IMR-90 (cell line): ENCODE measurements at regions not wholly inside any gene's neighbourhood (a gene's known extent, or its start where the extent isn't known, plus 50 kb on each side); places are given as distances from the start of the nearest gene placed in this dataset.

Experiments
- ATAC-seq: fragments of 200-7000 bp; cut with Tn5 transposase; 2 replicates; pipeline ENCODE4 v1.9.1; 2020; ENCODE audit warnings: low read depth, mild to moderate bottlenecking, moderate library complexity
- BruUV-seq: library from RNA; stranded (reverse); fragments of 400-500 nt; replicated peaks from 2 replicates; lab custom pipeline; 2021; lab: Mats Ljungman, UMichigan
- CTCF ChIA-PET: fragments of 300-600 bp; formaldehyde crosslinking; extraction: SDS; loops from one replicate; lab custom pipeline; 2021; ENCODE audit warnings: antibody characterized with exemption; lab: Yijun Ruan, JAX
- POLR2A ChIA-PET: fragments of 300-600 bp; sonication (Branson Sonifier 250); formaldehyde crosslinking; loops from one replicate; lab custom pipeline; 2022; ENCODE audit warnings: antibody characterized with exemption; ENCODE audit not compliant: unreplicated experiment; lab: Charles Lee
- DNase-seq: peaks from one replicate; pipeline ENCODE4 v3.0.0; 2013
- H2AFZ ChIP-seq: replicated peaks from 2 replicates; pipeline ENCODE3; 2013; ENCODE audit warnings: low read length, mild to moderate bottlenecking; ENCODE audit not compliant: poor library complexity
- H2AK5ac ChIP-seq: 2 replicates; pipeline ENCODE4 v1.6.1; 2013; ENCODE audit warnings: low read depth, low read length, inconsistent platforms
- H2AK9ac ChIP-seq: replicated peaks from 2 replicates; pipeline ENCODE3; 2013; ENCODE audit warnings: mild to moderate bottlenecking, low read depth, low read length, moderate library complexity; ENCODE audit not compliant: poor library complexity
- H2BK120ac ChIP-seq: 2 replicates; pipeline ENCODE4 v1.6.1; 2013; ENCODE audit warnings: low read depth, low read length, inconsistent platforms
- H2BK15ac ChIP-seq: 3 replicates; pipeline ENCODE4 v1.6.1; 2013; ENCODE audit warnings: low read depth, low read length, inconsistent platforms
- H2BK20ac ChIP-seq: 2 replicates; pipeline ENCODE4 v1.6.1; 2013; ENCODE audit warnings: low read depth, mild to moderate bottlenecking, inconsistent platforms, low read length, moderate library complexity
- H2BK5ac ChIP-seq: 2 replicates; pipeline ENCODE4 v1.6.1; 2013; ENCODE audit warnings: mild to moderate bottlenecking, low read depth, low read length, inconsistent platforms; ENCODE audit not compliant: poor library complexity, severe bottlenecking
- H3K14ac ChIP-seq: replicated peaks from 2 replicates; pipeline ENCODE4 v1.6.1; 2013; ENCODE audit warnings: low read depth, low read length, inconsistent platforms
- H3K18ac ChIP-seq: 2 replicates; pipeline ENCODE4 v1.6.1; 2013; ENCODE audit warnings: low read depth, low read length, control low read depth
- H3K23ac ChIP-seq: 2 replicates; pipeline ENCODE4 v1.6.1; 2013; ENCODE audit warnings: low read depth, low read length, inconsistent platforms
- H3K27ac ChIP-seq: 2 replicates; pipeline ENCODE4 v1.5.1; 2013; ENCODE audit warnings: mild to moderate bottlenecking, control low read depth, low read length; ENCODE audit not compliant: insufficient read depth
- H3K27me3 ChIP-seq: 2 replicates; pipeline ENCODE4 v1.6.1; 2013; ENCODE audit warnings: low read length; ENCODE audit not compliant: control insufficient read depth, insufficient read depth
- H3K36me3 ChIP-seq: 2 replicates; pipeline ENCODE4 v1.6.1; 2013; ENCODE audit warnings: low read length, mixed read lengths; ENCODE audit not compliant: control insufficient read depth, insufficient read depth
- H3K4ac ChIP-seq: 2 replicates; pipeline ENCODE4 v1.6.1; 2013; ENCODE audit warnings: low read depth, low read length, inconsistent platforms
- H3K4me1 ChIP-seq: 2 replicates; pipeline ENCODE4 v1.6.1; 2013; ENCODE audit warnings: low read length, mixed read lengths; ENCODE audit not compliant: control insufficient read depth, insufficient read depth
- H3K4me2 ChIP-seq: 2 replicates; pipeline ENCODE4 v1.6.1; 2013; ENCODE audit warnings: low read depth, mild to moderate bottlenecking, control low read depth, low read length, moderate library complexity
- H3K4me3 ChIP-seq: 2 replicates; pipeline ENCODE4 v1.5.1; 2013; ENCODE audit warnings: low read depth, mild to moderate bottlenecking, control low read depth, low read length, moderate library complexity; ENCODE audit not compliant: insufficient read depth
- H3K56ac ChIP-seq: 2 replicates; pipeline ENCODE4 v1.6.1; 2013; ENCODE audit warnings: low read length, inconsistent platforms; ENCODE audit not compliant: insufficient read depth; ENCODE audit errors: extremely low read depth
- H3K79me1 ChIP-seq, 2 experiments: 2 replicates each; pipeline ENCODE4 v1.6.1; 2013; ENCODE audit warnings: low read length in 2 of 2, inconsistent platforms in 1 of 2, low read depth in 1 of 2
- H3K9ac ChIP-seq: 2 replicates; pipeline ENCODE4 v1.6.1; 2013; ENCODE audit warnings: low read depth, low read length, control low read depth
- H3K9me1 ChIP-seq: 2 replicates; pipeline ENCODE4 v1.6.1; 2013; ENCODE audit warnings: low read length, inconsistent platforms; ENCODE audit not compliant: insufficient read depth
- H3K9me3 ChIP-seq: 2 replicates; pipeline ENCODE4 v1.6.1; 2013; ENCODE audit warnings: low read length; ENCODE audit not compliant: control insufficient read depth, insufficient read depth
- H4K20me1 ChIP-seq: 2 replicates; pipeline ENCODE4 v1.6.1; 2013; ENCODE audit warnings: low read length, inconsistent platforms; ENCODE audit not compliant: insufficient read depth
- H4K5ac ChIP-seq: 2 replicates; pipeline ENCODE4 v1.6.1; 2013; ENCODE audit warnings: mild to moderate bottlenecking, low read depth, low read length, control low read depth
- H4K8ac ChIP-seq, 2 experiments: 2 replicates each; pipeline ENCODE4 v1.6.1; 2013; ENCODE audit warnings: low read depth in 2 of 2, low read length in 2 of 2, control low read depth in 1 of 2, inconsistent platforms in 1 of 2
- H4K91ac ChIP-seq: 2 replicates; pipeline ENCODE4 v1.6.1; 2013; ENCODE audit warnings: low read depth, low read length, inconsistent platforms; ENCODE audit not compliant: insufficient read depth
- CHD1 ChIP-seq: IDR thresholded peaks from 2 replicates; pipeline ENCODE4 v1.6.1; 2012; ENCODE audit warnings: low read depth, low read length, improper control_type of control experiment
- CTCF ChIP-seq: conservative IDR thresholded peaks from 2 replicates; pipeline ENCODE4 v1.5.1; 2012; ENCODE audit warnings: mild to moderate bottlenecking, low read depth, low read length, improper control_type of control experiment
- ELK1 ChIP-seq: fragments of 150-350 bp; IDR thresholded peaks from 2 replicates; pipeline ENCODE4 v1.6.1; 2016; ENCODE audit warnings: low read depth, mild to moderate bottlenecking, low read length, moderate library complexity, borderline replicate concordance
- FOS ChIP-seq: fragments of 150-350 bp; IDR thresholded peaks from 2 replicates; pipeline ENCODE4 v1.6.1; 2016; ENCODE audit warnings: low read depth, low read length
- MAFK ChIP-seq: IDR thresholded peaks from 2 replicates; pipeline ENCODE4 v1.6.1; 2012; ENCODE audit warnings: low read depth, low read length, improper control_type of control experiment
- MAZ ChIP-seq: IDR thresholded peaks from 2 replicates; pipeline ENCODE4 v1.6.1; 2012; ENCODE audit warnings: low read depth, mild to moderate bottlenecking, low read length, improper control_type of control experiment, moderate library complexity, borderline replicate concordance
- MXI1 ChIP-seq: IDR thresholded peaks from 2 replicates; pipeline ENCODE4 v1.6.1; 2012; ENCODE audit warnings: low read depth, mild to moderate bottlenecking, low read length, moderate library complexity, borderline replicate concordance
- NFE2L2 ChIP-seq: fragments of 150-350 bp; IDR thresholded peaks from 2 replicates; pipeline ENCODE4 v1.6.1; 2016; ENCODE audit warnings: low read depth, mild to moderate bottlenecking, low read length
- POLR2A ChIP-seq: IDR thresholded peaks from 2 replicates; pipeline ENCODE4 v1.6.1; 2012; ENCODE audit warnings: mild to moderate bottlenecking, low read depth, low read length
- RAD21 ChIP-seq: IDR thresholded peaks from 2 replicates; pipeline ENCODE4 v1.6.1; 2012; ENCODE audit warnings: low read length, improper control_type of control experiment
- RFX5 ChIP-seq: IDR thresholded peaks from 2 replicates; pipeline ENCODE4 v1.8.0; 2012; ENCODE audit warnings: low read depth, mild to moderate bottlenecking, low read length, moderate library complexity
- SMC3 ChIP-seq: fragments of 150-350 bp; IDR thresholded peaks from 2 replicates; pipeline ENCODE4 v1.6.1; 2016; ENCODE audit warnings: low read depth, mild to moderate bottlenecking, antibody characterized with exemption, low read length, moderate library complexity
- USF2 ChIP-seq: fragments of 150-350 bp; IDR thresholded peaks from 2 replicates; pipeline ENCODE4 v1.6.1; 2017; ENCODE audit warnings: mild to moderate bottlenecking, antibody characterized with exemption, low read length, low read depth
- WGBS, 2 experiments: methylation state at CpG; one replicate each; pipeline versions ENCODE4 v1.1.5 to v1.1.7; 2013; ENCODE audit warnings: missing lambda C conversion rate in 2 of 2; ENCODE audit not compliant: insufficient read length in 1 of 2; ENCODE audit errors: extremely low coverage in 2 of 2; 5-methylcytosine and 5-hydroxymethylcytosine counted together
- dilution Hi-C: fragments of 300-500 bp; cut with HindIII; formaldehyde crosslinking; loops from one replicate; pipeline ENCODE4 v1.14.3; 2018; ENCODE audit warnings: low sequenced_read_pairs; ENCODE audit not compliant: unreplicated experiment
- in situ Hi-C: fragments of 300-500 bp; cut with MboI; formaldehyde crosslinking; loops from 3 replicates; pipeline ENCODE4 v1.14.3; 2019; ENCODE audit warnings: low sequenced_read_pairs, inconsistent platforms, mixed read lengths
- intact Hi-C: fragments of 100-400 bp; cut with micrococcal nuclease; formaldehyde crosslinking; loops from 2 replicates; pipeline ENCODE4 v1.10.0; 2022

- ATAC-seq = no peak
These were observed 95.2 kb downstream of the YTHDF1 start for GRCh38 chr20:63120808-63121090.

More at GRCh38 chr20:63120808-63121090, 95.2 kb downstream of the YTHDF1 start:
- Histone ChIP-seq H3K36me3 (no peaks in the 10 kb centered on the region), H3K79me1 (no peaks in the 10 kb centered on the region), H3K4me1 (no peaks in the 10 kb centered on the region), H3K18ac (no peak overlapping the region), H2BK20ac (no peak overlapping the region), H4K91ac (no peak overlapping the region), H3K27ac (no peak overlapping the region), H4K5ac (no peak overlapping the region), H3K4me3 (no peak overlapping the region), H3K27me3 (peaks cover 14% of the 10 kb centered on the region), H3K56ac (no peak overlapping the region), H2AFZ (no peak overlapping the region), H2BK15ac (no peak overlapping the region), H4K8ac (no peak overlapping the region), H2AK9ac (no peak overlapping the region), H3K9me1 (no peaks in the 10 kb centered on the region), H2AK5ac (no peak overlapping the region), H2BK120ac (no peak overlapping the region), H2BK5ac (no peak overlapping the region), H3K9ac (no peak overlapping the region), H4K20me1 (no peaks in the 10 kb centered on the region), H3K9me3 (peaks cover 3% of the 10 kb centered on the region; the same call in 1 of the 2 replicates), H3K4ac (no peak overlapping the region), H3K4me2 (no peak overlapping the region), H3K14ac (no peak overlapping the region), H3K23ac (no peak overlapping the region)
- ChIA-PET POLR2A (no interaction called here), CTCF (no interaction called here)
- dilution Hi-C loops (no loop called here), intact Hi-C loops (no loop called here), in situ Hi-C loops (no loop called here)
- BruUV-seq = no TSS peak
- no peak for DNase-seq
- TF ChIP-seq NFE2L2 (no peak), MAFK (no peak), RAD21 (no peak), ELK1 (no peak), MXI1 (no peak), CHD1 (no peak), POLR2A (no peak), USF2 (no peak), FOS (no peak), CTCF (no peak), SMC3 (no peak), MAZ (no peak), RFX5 (no peak)
- no CpG with 5 or more reads among the region's 5 CpGs for WGBS, 2 experiments
